ENCODE measurements at regions not wholly inside any gene's neighbourhood (a gene's known extent, or its start where the extent isn't known, plus 50 kb on each side); places are given as distances from the start of the nearest gene placed in this dataset.
"Not testable (repeated sequence)": the region's sequence is repeated elsewhere in the genome, so short reads cannot be mapped to it uniquely, and the experiment has no call there.

GRCh38 chr5:102617191-102618187 is 118.7 kb upstream of the SLCO6A1 start:
- DNase-seq: no peak

- no peak for DNase-seq
These were observed 123.5 kb upstream of the SLCO6A1 start for GRCh38 chr5:102622262-102622661.

- DNase-seq: no peak
These were observed 124.7 kb upstream of the SLCO6A1 start for GRCh38 chr5:102623329-102624065.

GRCh38 chr5:102624405-102624804 is 125.6 kb upstream of the SLCO6A1 start:
- no peak for DNase-seq

GRCh38 chr5:102625468-102625867 is 126.7 kb upstream of the SLCO6A1 start:
- no peak for DNase-seq

- no peak for DNase-seq
These were observed 127.1 kb upstream of the SLCO6A1 start for GRCh38 chr5:102625928-102626327.

GRCh38 chr5:102627315-102627714 is 127.8 kb upstream of the PAM start:
- DNase-seq: no peak

GRCh38 chr5:102628441-102629175 is 126.5 kb upstream of the PAM start:
- DNase-seq: no peak

- no peak for DNase-seq
These were observed 125.1 kb upstream of the PAM start for GRCh38 chr5:102629827-102630605.

GRCh38 chr5:102635399-102635798 is 119.7 kb upstream of the PAM start:
- not testable (repeated sequence) for DNase-seq

GRCh38 chr5:102638316-102638715 is 116.8 kb upstream of the PAM start:
- DNase-seq: no peak

- no peak for DNase-seq
These were observed 116.0 kb upstream of the PAM start for GRCh38 chr5:102638912-102639652.

GRCh38 chr5:102649731-102650130 is 105.4 kb upstream of the PAM start:
- DNase-seq: no peak

- no peak for DNase-seq
These were observed 103.6 kb upstream of the PAM start for GRCh38 chr5:102651466-102651865.

- DNase-seq: peak; percentile 17
These were observed 100.4 kb upstream of the PAM start for GRCh38 chr5:102654559-102655349.

GRCh38 chr5:102659151-102659550 is 96.0 kb upstream of the PAM start:
- DNase-seq: no peak

GRCh38 chr5:102660111-102660510 is 95.0 kb upstream of the PAM start:
- DNase-seq: no peak

GRCh38 chr5:102663749-102664530 is 91.2 kb upstream of the PAM start:
- no peak for DNase-seq

- no peak for DNase-seq
These were observed 90.3 kb upstream of the PAM start for GRCh38 chr5:102664616-102665335.

Measured in NCI-H1105 treated with DMSO at 0.1 percent for 48 hours (cell line).